SK-MEL-5 (cell line): ENCODE measurements at regions not wholly inside any gene's neighbourhood (a gene's known extent, or its start where the extent isn't known, plus 50 kb on each side); places are given as distances from the start of the nearest gene placed in this dataset.

Experiments used
- DNase-seq: peaks from one replicate; pipeline ENCODE4 v3.0.0-alpha.2; 2016; ENCODE audit warnings: low read depth, low spot score
- in situ Hi-C: cut with HindIII; loops from 2 replicates; pipeline ENCODE4 v1.10.0; 2016; ENCODE audit warnings: low sequenced_read_pairs, high pct_unique_total_duplicates, low pct_unique_long_range_greater_than_20kb

GRCh38 chr3:70899816-70900215, 587.4 kb upstream of the MDFIC2 start:
- in situ Hi-C loops, result no loop called here
- no peak for DNase-seq

- DNase-seq, result no peak
- in situ Hi-C loops, result no loop called here
Measured at GRCh38 chr3:70890020-70890394, 577.6 kb upstream of the MDFIC2 start.

DNA sequence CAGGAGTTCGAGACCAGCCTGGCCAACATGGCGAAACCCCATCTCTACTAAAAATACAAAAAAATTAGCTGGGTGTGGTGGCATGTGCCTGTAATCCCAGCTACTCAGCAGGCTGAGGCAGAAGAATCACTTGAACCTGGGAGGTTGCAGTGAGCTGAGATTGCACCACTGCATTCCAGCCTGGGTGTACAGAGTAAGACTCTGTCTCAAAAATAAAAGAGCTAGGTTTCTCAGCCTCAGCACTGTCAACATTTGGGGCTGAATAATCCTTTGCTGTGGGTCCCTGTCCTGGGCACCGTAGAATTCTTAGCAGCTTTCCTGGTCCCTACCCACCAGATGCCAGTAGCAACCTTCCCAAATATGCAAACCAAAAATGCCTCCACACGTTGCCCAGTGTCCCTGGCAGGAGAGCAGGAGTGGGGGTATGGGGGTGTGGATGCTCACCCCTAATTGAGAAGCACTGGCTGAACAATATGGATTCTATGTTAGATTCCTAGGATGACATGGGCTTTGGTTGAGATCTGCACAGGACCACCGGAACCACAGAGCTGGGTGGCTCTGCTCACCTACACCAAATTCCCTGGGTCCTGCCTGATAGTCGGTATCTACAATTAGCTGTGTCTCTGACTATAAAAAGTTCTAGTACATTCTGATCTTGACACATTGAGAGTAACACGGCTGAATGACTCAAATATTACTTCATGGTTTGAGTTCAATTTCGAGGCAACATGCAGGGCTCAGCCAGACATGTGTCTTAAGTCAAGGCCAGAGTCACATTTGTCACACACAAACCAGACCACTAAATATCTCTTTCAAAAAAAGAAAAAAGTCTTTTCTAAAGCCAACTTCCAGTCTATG, 577.0 kb upstream of the MDFIC2 start:
- in situ Hi-C loops, result no loop called here
- no peak for DNase-seq

- in situ Hi-C loops, result no loop called here
- DNase-seq, result no peak
Measured at GRCh38 chr3:70885636-70886035, 573.2 kb upstream of the MDFIC2 start.

GRCh38 chr3:70882104-70882503, 569.7 kb upstream of the MDFIC2 start:
- DNase-seq, result no peak
- in situ Hi-C loops, result no loop called here

GRCh38 chr3:70880421-70880820, 568.0 kb upstream of the MDFIC2 start:
- no peak for DNase-seq
- in situ Hi-C loops, result no loop called here

DNA sequence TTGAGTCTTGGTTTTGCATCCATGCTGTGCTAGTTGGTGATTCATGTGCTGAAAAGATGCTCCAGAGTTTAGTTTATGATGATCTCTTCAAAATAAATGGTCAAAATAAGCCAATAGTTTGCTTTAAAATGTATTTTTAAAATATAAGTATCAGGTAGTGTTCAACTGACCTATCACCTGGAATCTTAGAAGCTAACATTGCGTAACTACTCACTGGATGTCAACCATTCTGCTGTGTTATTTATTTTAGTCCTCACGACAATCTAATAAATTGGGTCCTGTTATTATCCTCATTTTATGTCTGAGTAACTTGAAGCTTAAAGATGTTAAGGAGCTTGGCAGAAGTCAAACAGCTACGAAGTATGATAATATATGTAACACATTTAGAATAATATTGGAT, 563.7 kb upstream of the MDFIC2 start:
- no peak for DNase-seq
- in situ Hi-C loops, result no loop called here

GRCh38 chr3:70874196-70874595, 561.8 kb upstream of the MDFIC2 start:
- no peak for DNase-seq
- in situ Hi-C loops, result no loop called here

DNA sequence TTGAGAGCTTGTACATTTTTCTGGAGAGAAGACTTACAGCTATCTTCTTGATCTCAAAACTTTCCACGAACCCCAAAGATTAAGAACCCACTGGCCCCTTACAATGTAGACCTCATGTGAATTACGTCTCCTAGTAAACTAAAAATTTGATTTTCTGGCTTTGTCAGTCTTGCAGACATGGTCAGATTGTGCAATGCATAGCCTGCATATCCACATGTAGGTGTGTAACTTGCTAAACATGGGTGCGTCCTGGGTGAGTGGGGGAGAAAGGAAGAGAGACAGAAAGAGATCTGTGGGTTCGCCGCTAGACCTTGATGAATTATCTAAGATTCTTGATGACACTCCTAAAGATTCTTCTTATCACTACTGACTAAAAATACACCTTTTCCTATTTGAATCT, 561.2 kb upstream of the MDFIC2 start:
- in situ Hi-C loops, result no loop called here
- no peak for DNase-seq

- in situ Hi-C loops, result no loop called here
- DNase-seq, result no peak
Measured at GRCh38 chr3:70871909-70872656, 559.6 kb upstream of the MDFIC2 start.

- DNase-seq, result no peak
- in situ Hi-C loops, result no loop called here
Measured at GRCh38 chr3:70870576-70870975, 558.1 kb upstream of the MDFIC2 start.

- in situ Hi-C loops, result no loop called here
- no peak for DNase-seq
Measured at GRCh38 chr3:70868561-70868960, 556.1 kb upstream of the MDFIC2 start.

DNA sequence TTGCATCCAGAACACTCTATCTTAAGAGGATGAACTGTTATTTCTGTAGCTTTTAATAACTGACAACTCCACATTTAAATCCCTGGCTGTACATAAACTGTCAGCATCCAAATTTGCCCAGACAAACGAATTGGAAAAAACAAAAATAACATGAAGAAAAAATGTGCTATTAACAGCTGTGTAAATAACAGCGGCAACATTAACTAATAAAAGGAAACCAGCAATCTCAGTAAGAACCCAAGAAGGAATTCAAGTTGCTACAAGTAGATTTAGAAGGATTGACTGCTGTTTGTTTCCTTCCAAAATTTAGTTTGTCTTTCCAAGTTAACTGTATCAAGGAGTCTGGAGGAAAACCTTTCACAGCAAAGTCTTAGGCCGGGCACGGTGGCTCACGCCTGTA, 550.6 kb upstream of the MDFIC2 start:
- in situ Hi-C loops, result no loop called here
- no peak for DNase-seq

DNA sequence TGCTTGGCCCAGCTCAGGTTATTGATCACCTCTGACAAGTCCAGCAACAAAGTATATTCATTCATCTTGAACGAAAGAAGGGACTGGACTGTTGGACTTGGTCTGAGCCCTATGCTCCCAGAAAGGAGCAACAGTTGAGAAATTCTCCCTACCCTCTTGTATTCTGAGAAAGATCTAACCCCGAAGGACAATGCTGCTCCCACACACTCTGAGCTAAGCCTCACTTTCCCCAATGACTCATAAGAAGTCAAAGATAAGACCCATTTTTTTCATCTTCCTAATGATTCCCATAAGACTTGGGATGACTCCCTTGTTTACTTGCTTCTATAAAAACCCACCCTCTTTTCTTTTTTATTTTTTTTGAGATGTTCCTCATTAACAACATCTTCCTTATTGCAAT, 549.4 kb upstream of the MDFIC2 start:
- in situ Hi-C loops, result no loop called here
- DNase-seq, result no peak

DNA sequence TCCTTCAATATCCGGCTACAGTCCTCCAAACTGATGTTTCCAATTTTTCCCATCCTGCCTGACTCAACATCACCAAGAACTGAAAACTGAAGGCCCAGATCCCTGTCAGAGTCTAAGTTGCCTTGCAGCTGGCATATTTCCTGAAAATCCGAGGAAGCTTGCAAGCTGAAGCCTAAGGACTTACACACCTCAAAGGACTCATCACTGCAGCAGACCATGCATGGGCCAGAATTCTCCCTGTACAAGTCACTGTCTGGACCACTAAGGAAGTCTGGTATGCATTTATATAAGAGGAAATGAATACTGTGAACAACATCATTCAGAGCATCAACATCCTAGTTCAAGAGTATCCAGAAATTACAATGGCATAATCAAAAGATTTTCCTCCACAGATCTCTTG, 548.8 kb upstream of the MDFIC2 start:
- no peak for DNase-seq
- in situ Hi-C loops, result no loop called here

GRCh38 chr3:70857916-70858315, 545.5 kb upstream of the MDFIC2 start:
- in situ Hi-C loops, result no loop called here
- no peak for DNase-seq

DNA sequence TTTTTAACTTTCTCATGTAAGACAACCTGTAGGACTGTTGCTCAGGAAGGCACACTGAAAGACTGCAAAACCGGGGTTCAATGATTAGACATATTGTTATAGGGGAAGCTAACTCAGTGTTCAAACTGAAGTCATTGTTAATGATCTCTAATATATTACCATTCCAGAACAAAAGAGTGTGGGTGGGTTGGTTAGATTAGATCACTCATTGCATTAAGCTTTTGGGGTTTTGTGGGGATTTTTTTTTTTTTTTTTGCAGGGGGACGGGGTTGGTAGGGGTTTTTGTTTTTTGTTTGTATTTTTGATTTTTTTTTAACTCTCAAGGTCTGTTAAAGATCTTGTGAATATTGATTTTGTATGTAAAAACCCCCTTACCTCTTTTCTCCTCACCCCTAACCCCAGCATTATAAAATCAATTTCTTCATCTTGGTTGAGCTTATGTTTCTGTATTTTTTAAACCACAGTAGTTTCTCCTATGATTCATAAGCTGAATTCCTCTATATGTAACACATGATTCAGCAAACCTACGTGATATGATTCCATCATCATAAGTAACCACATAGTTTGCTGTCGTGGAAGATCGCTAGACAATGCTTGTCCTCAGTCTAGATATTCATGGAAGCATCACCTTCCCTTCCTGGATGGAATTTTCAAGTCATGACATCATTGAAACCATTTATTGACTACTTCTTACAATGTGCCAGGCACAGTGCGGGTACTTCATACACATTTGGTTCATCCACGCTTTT, 544.1 kb upstream of the MDFIC2 start:
- in situ Hi-C loops, result no loop called here
- no peak for DNase-seq

DNA sequence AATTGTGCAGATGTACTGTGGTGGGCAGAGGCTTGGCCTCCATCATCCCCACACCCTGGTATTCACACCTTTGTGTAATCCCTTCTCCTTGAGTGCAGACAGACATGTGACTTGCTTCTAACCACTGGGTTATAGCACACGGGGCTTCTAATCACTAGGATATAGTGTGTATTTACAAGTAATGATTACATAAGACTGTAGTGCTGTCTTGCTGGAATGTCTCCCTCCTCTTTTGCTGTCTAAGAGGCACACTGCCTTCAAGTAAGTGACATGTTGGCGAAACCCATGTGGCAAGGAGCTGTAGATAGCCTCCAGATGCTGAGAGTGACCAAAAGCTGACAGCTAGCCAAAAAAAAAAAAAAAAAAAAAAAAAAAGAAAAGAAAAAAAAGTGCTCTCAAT, 542.7 kb upstream of the MDFIC2 start:
- in situ Hi-C loops, result no loop called here
- no peak for DNase-seq
